ENCODE measurements at regions not wholly inside any gene's neighbourhood (a gene's known extent, or its start where the extent isn't known, plus 50 kb on each side); places are given as distances from the start of the nearest gene placed in this dataset.

DNA sequence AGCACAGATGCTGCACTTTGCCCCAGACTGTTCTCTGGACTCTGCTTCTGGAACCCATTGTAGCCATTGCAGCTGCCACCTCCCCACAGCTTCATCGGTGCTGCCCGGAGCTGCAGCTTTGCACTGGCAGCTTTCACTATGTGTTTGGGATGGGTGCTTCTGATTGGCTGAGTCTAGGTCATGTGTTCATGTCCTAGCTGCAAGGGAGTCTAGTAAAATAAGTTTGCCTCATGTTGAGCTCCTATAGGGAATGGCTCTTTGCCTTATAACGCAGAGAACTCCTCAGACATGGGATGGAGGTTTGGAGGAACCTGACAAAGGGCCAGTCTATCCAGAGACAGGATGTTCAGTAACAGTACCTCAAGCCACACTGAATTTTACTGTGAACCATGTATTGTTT lies 268.0 kb downstream of the BMP7 start:
- DNase-seq = no peak

DNA sequence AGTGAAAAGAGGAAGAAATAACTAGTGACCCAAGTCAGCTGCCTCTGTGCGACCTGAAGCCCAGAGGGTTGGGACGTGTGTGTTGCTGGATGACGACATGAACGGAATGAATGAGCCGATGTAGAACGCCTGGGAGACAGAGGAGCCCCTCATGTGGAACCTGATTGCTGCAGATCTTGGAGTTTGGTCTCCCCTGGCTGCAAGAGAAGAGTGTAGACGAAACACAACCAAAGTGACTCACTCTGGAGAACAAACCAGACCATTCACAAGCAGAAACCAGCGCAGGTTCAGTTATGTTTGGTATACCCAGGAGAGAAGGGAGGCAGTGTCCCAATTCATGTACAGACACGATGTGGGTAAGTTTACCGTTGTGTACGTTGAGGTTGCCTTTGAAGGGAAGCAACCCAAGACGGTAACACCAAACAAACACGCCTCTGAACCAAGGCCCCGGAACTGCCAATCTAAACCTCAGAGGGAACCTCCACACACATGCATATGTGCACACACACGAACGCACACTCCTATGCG lies 265.9 kb downstream of the BMP7 start:
- DNase-seq = no peak

DNA sequence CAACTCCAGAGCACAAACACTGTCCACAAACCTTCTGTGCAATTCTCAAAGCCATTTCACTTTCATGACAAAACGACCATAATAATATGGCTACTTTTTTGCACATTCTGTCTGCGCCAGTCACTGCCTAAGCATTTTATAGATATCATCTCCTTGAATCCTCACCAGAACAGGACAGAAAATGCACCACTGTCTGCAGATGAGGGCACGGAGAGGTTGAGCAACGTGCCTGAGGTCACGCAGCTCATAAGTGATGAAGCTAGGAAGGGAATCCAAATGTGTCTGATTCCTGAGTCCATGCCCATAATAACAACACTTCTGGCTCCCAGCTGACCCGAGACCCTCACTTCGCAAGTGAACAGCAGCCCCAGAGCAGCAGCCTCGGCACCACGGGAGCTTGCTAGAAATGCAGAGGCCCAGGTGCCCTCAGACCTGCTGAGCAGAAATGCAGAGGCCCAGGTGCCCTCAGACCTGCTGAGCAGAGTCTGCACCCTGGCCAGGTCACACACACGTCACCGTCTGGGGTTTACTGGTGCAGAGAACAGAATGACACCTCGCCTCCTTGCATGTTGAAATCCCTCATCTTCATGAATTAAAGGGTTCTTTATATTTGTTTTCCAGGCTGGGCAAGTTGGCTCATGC lies 265.2 kb downstream of the BMP7 start:
- no peak for DNase-seq

DNA sequence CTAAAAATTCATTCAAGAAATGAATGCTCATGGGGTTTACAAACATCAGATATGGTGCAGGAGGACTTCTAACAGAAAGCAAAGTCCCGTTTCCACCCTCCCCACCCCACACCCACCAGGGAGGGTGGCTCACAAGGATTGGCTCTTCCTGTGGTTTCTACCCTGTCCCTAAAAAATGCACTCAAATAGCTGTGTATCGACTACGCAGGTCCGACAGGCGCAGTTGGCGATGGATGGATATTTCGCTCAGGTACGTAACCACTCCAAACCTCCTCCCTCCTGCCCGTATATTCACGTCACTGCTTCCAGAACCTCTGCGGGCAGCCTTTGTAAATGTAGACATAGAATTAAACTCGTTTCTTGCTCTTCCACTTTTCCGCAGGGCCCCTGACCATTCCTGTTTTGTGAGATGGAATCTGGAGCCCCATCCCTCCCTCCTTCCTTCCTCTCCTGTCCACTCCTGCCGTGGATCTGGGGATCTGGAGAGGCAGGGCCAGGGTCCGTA lies 264.3 kb downstream of the BMP7 start:
- no peak for DNase-seq

DNA sequence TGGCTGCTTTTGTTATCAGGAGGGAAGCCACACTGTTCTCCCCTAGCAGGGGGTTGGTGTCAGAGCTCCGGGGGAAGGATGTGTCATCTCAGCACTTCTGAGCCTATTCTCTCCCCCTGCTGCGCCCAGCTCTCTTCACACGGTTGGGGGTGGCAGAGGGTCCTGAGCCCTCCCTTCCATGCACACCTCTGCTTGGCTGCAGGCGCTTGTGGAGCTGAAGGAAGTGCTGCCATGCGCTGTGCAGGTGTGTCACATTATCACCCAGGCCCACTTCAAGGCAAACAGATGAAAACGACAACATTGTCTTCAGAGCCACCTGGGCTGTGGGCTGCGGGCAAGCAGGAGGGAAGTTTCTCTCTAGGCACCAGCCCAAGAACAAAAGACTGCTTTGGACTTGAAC lies 263.4 kb downstream of the BMP7 start:
- DNase-seq = no peak

DNA sequence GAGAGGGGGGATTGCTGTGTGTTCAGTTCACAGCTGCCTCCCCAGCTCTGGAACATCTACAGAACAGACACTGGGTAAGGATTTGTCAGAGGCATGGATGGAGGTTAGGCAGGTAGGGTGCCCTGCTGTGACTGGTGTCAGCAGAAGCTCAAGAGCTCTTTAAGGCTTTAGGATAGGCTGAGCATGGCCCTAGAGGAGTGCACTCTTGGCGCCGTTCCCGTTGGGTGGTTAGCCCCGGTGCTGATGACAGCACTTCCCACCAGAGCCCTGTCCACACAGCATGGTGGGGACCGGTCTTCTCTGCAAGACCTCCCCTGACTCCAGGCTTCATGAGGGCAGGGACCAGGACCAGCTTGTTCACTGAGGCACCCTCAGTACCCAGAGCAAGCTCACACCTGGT lies 262.0 kb downstream of the BMP7 start:
- no peak for DNase-seq

DNA sequence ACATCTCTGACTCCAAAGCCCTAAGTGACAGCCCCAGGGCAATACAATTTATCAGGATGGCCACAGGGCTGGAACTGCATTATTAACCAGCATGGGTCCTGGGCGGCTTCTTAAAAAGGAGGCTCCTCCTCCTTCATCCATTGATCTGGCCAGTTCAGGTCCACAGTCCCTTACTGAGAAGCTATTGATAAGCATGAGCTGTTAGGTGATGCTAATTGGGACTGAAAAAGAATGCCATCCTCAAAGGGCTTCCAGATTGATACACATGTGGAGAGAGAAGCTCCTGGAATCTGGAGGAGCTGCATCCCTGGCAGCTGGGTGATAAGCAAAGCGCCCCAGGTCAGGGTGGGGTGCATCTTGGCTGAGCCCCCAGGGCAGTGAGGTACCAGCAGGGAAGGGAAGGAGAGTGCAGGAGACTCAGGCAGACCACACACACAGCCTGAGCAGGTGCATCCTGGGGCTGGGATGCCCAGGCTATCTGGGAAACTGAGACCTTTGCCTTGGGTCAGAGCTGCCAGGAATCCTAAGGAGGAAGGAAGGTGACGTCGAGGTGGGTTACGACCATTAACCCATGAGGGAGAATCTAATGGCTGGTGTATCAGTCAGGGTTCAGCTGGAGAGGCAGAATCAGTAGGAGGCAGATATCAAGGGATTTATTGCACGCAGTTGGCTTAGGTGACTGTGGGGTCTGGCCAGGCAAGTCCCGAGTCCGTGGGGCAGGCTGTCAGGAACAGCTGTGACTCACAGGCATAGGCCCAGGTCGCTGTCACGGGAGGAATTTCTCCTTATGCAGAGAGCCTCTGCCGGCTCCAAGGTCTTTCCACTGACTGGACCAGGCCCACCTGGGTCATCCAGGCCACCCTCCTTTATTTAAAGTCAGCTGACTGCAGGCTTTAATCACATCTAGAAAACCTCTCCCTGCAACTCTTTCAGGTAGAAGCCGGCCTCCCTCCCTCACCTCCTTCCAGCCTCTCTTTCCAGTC lies 261.2 kb downstream of the BMP7 start:
- DNase-seq = no peak

DNA sequence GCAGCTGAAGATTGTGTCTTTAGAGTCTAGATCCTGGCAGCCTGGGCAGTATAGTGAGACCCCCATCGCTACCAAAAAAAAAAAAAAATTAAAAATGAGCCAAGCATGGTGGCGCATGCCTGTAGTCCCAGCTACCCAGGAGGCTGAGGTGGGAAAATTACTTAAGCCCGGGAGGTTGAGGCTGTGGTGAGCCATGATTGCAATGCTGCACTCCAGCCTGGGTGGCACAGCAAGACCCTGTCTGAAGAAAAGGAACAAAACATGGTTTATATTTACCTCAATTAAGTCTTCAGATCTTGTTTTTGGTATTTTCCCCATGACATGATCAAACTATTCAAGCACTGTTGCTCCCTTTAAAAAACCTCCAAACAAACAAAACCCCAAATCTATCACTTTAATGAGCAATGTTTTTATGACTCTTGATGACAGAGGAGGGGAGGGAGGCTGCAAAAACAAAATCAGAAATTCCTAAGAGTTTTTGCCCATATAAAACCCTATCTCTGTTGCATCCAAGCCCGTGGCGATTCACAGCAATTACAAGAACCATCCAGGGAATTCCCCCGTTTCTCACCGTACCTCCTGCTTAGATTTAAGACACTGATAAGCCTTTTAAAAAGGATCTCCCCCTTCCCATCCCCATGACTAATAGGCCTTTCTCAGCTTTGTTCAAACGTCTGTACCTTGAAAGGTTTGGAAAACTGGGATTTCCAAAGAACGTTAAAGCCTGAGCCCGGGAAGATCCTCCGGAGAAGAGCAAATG lies 259.9 kb downstream of the BMP7 start:
- no peak for DNase-seq

DNA sequence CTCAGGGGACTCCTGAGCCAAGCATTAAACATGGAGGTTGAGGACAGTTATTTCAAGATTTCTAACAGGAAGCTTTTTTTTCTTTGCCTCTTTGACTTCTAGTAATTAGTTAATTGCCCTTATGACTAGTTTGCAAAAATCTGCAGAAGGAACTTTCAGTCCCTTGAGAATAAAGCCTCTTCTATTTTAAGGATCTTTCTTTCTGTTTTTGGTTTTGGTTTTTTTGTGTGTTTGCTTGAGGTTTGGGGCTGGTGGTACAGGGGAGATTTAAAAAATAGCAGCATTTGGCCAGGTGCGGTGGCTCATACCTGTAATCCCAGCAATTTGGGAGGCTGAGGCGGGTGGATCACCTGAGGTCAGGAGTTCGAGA lies 259.3 kb downstream of the BMP7 start:
- DNase-seq = no peak

DNA sequence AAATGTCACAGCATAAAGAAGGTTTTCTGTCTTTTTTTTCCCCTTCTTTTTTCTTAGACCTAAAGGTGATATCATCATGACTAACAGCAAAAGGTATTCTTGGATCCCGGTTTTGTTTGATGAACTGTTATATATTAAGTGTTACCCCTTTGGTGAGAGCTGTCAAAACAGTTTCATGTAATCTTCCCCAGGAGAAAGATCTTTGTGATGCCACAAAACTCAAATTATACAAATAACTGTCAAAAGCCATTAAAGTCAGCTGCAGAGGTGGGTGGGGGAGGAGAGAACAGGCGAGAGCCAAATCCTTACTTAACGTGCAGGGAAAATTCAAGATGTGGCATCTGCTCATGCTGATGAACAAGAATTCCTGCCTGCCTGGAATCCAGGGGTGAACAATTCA lies 258.2 kb downstream of the BMP7 start:
- DNase-seq = no peak

DNA sequence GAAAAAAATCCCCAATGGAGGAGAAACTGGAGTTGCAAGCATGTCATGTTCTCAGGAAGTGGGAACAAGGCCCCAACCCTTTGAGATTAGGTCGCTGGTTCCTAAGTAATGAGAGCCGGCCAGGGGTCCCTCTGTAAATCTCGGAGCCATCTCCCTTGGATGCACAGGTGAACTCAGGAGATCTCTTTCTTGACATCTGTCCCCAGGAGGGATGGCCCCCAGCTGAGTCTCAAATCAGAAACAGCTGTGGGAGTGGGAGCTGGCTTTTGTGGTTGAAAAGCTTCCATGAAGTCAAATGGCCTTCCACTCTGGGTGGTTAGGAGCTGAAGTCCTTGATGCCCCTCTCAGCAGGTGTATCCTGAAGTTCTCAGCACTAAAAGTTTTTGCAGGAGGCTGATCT lies 257.1 kb downstream of the BMP7 start:
- no peak for DNase-seq

DNA sequence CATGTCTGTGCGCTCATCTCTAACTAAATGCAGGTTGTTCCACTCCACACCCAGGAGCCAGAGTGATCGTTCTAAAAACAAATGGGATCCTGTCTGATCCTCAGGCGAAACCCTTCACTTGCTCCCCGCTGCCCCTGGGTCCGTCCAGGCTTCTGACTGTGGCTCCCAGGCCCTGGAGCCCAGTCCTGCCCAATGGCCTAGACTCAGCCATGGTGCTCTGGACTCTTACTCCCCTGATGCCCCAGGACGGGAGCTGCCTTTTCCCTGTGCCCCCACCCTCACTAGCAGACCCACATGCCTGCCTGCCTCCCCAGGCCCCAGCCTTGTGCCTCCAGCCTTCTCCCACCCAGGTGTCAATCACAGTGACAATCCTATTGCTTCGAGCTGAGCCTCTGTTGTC lies 256.7 kb downstream of the BMP7 start:
- DNase-seq = no peak

DNA sequence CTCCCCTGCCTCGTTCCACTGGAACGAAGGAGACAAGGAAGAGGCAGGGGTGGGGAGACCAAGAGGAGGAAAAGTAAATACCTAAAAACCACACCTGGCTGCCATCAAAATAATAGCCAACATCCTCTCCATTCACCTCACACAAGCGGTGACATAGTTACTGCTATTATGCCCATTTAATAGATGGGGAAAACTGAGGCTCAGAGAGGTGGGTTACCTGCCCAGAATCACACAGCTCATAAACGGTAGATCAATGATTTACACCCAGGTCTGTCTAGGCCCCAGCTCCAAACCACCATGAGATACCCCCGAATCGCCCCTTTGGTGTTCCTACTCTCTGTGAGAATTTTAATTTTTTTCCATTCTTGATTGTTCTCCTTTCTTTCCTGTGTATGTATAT lies 253.8 kb downstream of the BMP7 start:
- DNase-seq = no peak

DNA sequence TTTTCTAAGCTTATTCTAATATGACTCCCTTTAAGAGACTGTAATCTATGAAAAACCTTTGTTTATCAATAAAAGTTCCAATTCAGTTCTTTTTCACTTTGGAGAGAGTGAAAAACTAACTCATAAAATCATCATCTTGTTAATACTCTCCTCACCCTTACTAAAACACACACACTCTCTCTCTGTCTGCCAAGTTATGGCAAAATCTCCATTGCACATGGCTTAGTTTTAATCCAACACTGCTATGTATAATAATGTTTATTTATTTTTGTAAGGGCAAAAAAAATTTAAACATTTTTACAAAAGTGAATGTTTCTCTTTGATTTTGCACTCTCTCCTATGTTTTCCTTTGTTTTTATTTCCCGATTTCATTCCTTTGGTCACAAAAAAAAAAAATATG lies 253.2 kb downstream of the BMP7 start:
- no peak for DNase-seq

DNA sequence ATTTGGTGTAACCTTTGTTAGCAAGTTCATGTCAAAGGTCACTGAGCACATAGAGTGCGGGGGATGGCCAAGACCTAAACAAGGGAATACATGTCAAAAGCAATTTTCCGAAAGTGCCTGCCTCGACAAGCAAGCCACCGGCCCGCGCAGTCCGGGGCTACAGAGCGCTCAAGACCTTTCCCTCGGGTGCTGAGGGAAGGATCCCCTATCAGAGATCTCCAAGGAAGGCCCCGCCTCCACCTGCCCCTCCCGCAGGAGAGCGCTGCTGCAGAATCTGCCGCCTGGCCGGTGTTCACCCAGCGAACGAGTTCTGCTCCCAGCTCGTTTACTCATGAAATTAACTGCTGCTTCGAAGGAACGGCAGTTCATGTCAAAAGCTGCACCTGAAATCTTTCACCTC lies 252.7 kb downstream of the BMP7 start:
- no peak for DNase-seq

DNA sequence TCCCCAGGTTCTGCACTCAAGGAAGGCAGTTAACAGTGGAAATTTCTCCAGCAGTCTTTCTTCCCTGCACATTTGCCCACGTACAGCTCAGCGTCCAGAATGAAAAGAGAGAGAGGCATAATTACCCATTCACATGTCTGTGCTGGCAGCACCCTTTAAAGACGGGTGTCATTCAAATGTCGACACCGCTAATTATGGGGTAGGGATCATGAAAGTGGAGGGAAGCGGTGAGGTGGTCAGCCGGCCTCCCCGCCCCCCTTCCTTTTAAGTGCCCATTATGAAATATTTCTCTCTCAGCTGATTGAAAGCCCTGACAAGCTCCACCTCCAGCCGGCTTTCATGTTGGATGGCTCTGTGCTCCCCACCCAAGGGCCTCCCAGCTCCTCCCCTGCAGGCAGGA lies 246.1 kb downstream of the BMP7 start:
- no peak for DNase-seq

DNA sequence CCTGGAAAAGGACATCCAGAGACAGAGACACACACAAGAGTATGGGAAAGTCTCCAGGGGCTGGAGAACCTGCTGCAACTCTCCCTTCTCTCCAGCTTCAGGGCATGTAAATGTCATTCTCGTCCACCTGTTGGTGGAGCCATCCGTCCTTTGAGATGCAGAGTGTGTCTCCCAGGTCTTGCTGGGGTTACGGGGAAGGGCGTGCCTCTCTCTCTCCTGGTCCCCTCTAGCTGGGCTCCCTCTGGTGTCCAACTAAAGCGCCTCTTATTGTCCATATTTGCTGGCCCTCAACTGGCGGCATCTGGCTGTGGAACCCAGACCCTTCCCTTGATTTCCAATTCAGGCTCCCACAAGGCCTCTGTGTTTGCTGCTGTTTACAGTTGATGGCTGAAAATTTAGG lies 244.1 kb downstream of the BMP7 start:
- no peak for DNase-seq

DNA sequence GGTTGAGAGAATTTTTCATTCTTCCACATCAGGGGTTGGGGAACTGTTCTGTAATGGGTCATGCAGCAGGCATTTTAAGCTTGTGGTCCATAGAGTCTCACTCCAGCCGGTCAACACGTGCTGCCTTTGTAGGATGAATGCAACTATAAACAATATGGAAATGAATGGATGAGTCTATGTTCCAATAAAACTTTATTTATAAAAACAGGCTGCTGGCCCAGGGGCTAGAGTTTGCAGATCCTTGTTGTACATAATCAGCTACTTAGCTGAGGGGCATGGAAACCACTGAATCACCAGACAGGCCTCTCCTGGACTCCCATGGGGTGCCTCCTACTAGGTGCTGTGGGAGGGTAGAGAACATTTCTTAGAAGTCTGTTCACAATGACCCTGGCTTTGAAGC lies 243.4 kb downstream of the BMP7 start:
- DNase-seq = no peak

DNA sequence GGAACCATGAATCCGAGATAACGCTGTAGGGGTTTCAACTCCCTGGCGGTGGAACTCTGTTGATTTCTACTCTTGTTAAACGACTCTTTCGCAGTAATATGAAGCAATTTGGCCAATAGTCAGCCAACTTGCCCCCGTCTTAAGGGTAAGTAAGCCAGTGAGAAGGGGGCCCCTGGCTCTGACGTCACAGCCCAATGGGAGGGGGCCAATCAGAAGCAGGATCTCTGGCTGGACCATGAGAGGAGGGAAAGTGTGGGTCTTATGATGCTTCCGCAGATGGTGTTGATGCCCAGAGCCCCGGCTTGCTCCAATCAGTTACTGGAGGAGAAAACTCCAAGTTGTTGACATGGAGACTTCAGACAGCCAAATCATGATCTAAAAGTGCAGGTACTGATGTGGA lies 242.4 kb downstream of the BMP7 start:
- no peak for DNase-seq

DNA sequence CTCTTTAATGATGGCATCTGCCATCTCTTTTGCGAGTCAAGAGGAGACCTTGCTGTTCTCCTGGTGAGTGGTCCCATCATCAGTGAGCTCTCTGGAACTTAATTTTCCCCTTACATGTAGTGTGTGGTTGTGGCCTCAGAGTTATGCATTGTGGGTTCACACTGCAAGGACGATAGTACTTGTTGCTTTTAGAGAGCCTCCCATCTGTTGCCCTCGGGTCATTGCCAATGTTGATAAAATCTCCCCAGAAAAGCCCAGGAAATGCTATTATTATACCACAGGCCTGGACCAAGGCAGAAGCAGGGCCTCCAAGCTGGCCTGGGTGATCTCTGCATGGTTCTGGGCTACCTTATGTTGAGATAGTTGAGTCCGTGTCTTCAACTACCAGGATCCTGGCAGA lies 241.6 kb downstream of the BMP7 start:
- DNase-seq = no peak

DNA sequence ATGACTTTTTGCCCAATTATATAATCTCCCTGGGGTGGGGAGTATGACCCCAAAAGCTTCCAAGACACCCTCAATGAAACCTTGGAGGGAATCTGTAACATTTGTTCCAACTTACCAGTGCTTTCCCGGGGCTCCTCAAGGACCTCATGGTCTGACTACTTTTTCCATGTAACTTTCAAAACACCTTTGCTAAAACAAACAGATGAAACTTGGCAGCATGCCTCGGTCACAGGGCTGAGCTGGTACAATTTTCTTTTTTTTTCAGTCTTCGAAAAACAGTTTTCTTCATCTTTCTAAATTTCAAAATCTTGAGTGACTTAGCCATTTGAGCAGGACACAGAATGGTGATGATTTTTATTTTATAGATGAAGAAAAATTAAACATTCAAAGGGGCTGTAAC lies 241.2 kb downstream of the BMP7 start:
- DNase-seq = no peak

DNA sequence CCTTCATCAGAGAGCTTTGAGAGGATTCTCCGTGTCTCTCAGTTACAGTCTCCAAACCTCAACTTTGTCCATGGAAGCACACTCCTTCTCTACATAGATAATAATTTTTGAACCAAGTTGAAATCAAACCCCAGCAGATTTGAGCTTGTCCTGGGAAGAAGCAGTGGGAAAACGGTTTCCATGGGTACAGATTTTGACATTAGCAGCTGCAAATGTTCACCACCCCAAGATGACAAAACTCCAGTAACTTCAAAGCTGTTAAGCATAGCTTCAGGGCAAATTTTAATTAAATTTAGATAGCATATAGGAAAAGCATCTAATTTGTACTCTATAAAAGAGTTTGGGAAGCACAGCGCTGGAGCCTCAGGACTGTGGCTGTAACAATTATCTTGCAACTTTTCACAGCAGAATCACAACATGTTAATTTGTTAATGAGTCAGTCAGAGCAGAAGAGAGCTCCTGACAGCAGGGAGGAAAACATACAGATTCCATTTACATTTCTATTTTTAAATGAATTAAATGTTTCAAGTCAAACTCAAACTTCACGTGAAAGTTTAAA lies 240.7 kb downstream of the BMP7 start:
- no peak for DNase-seq

DNA sequence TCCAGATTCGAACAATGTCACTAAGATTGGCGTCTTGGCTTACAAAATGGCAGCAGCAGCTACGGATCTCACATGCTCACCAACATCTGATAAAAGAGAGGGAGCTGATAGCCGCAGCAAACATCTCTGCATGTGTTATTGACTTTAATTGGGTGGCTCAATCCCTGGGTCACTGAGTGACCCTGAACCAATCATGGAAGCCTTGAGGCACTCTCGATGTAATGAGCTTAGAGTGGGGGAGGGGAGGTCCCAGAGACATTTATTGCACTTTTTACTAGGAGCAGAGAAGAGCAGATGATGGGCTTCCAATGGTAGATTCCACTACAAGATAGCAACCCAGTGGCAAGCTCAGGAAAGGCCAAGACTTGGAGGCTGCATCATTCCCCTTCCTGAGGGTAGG lies 238.7 kb downstream of the BMP7 start:
- DNase-seq = no peak

Measured in right kidney (tissue), 1 donor.